GM21737 (cell line): ENCODE measurements at regions not wholly inside any gene's neighbourhood (a gene's known extent, or its start where the extent isn't known, plus 50 kb on each side); places are given as distances from the start of the nearest gene placed in this dataset.
"Not testable (repeated sequence)": the region's sequence is repeated elsewhere in the genome, so short reads cannot be mapped to it uniquely, and the experiment has no call there.

Experiments
- ATAC-seq: cut with Tn5 transposase; IDR thresholded peaks from one replicate; pipeline ENCODE4 v1.9.1; 2021; ENCODE audit warnings: mild to moderate bottlenecking, moderate library complexity; ENCODE audit not compliant: unreplicated experiment

DNA sequence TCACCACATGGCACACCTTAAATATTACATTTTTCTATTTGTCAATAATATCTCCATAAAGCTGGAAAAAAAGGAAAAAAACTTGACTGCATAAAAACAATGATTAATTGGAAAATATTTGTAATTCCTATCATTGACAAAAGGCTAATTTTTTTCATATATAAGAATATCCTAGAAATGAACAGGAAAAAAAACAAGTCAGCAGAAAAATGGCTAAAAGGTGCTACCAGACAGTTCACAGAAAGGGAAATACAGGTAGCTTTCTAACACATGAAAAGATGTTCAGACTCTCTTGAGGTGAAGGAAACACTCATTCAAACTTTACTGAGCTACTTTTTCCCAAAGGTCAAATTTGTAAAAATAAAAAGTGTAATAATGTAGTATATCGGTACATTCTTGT is 104.1 kb upstream of the SCAF8 start:
- no peak for ATAC-seq

DNA sequence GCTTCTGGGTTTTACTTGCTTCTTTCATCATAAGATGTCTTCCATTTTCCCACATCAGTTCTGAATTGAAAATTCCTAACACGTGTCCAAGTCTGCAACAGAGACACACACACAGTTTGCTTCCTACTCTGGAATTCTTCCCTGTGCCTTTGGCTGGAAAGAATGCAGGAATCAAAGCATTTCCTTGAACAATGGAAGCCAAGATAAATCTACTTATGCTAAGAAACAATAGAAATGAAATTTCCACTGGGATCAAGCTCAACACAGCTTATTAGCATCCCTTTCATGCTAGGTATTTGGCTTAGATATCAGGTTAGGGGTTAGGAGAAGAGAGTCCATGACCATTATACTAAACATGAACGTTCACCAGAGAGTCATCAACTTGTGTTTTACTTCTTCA is 101.1 kb upstream of the SCAF8 start:
- no peak for ATAC-seq

DNA sequence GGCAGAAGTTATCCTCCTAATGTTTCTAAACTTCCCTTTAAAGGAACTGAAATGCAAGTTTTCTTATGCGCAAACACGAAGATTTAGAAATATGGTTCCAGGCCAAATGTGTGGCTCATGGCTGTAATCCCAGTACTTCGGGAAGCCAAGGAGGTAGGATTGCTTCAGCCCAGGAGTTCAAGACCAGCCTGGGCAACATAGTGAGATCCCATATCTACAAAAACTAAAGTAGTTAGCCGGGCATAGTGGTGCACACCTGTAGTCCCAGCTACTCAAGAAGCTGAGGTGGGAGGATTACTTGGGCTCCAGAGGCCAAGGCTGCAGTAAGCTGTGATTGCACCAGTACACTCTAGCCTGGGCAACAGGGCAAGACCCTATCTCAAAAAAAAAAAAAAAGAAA is 95.8 kb upstream of the SCAF8 start:
- no peak for ATAC-seq

DNA sequence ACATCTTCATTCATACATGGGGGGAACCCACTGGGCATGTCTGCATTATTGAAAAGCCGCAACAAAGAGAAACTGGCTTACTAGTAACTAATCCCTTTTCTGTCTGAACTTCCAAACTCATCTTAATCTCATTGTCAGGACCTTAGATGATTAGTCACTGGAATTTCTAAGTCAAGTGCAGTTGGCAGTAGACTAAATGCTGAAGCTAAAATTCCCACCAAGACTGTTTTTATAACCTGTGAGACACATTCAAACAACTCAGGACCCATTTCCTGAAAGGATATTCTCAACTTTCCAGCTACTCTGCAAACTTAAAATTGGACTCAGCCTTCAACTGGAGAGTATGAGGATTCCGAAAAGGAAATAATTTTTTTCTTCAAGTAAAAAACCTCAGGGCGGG is 94.8 kb upstream of the SCAF8 start:
- no peak for ATAC-seq

- ATAC-seq = not testable (repeated sequence)
Observed at GRCh38 chr6:154639196-154639595, 94.0 kb upstream of the SCAF8 start.

DNA sequence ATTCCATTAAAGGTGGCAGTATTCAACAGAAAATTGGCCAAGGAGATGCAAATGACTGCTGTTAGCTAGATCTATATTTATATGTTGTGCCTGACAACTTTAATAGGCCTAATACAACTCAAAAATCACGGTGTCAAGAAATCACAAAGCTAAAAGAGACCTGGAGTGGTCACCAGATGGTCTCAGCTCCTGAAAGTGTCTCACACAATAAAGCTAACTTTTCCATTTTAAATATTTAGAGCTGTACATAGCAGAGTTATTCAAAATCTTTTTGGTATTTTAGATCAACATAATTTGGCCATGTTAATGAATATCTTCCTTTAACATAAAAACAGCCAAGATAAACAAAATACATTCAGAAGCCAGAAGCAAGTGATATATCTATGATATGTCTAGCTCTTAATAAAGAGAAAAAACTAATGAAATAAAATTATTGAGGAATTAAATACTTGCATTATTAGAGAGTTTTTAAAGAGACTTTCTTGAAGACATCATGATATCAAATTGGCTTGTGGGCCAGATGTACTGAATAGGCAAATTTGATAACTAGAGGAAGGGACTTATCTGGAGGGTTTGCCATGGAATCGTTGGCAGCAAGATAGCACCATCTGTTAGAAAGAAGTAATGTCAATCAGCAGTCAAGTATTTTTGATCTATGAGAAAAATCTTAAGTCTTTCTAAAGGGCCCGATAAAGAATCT is 84.9 kb upstream of the SCAF8 start:
- ATAC-seq = no peak

- ATAC-seq = no peak
Observed at GRCh38 chr6:154648888-154649205, 84.4 kb upstream of the SCAF8 start.

DNA sequence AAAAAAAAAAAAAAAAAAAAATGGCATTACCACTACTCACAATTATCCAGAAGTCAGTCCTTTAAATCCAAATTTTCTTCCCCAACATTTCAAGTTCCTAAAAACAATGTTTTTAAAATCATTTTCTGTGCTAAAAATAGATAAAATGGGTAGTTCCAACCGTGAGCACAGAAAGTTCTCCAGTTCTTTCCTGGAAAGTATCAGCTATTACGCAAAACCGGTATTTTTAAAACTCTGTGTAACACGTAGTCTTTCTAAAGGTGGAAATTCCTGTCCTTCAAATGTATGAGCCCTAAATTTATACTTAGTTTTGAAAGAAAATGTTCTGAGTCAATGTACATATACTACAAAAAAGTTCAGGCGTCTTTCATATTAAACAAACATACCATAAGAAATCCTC is 83.5 kb upstream of the SCAF8 start:
- ATAC-seq = no peak

DNA sequence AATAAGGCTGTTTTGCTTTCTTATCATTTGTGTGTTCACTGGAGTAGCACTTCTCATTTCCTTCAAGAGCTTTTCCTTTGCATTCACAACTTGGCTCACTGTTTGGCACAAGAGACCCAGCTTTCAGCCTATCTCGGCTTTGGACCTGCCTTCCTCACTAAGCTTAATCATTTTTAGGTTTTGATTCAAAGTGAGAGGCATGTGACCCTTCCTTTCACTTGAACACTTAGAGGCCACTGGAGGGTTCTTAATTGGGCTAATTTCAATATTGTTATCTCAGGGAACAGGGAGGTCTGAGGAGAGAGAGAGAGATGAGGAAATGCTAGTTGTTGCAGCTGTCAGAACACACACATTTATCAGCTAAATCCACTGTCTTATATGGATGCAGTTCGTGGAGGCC is 82.9 kb upstream of the SCAF8 start:
- no peak for ATAC-seq

- ATAC-seq = no peak
Observed at GRCh38 chr6:154651656-154652055, 81.6 kb upstream of the SCAF8 start.

DNA sequence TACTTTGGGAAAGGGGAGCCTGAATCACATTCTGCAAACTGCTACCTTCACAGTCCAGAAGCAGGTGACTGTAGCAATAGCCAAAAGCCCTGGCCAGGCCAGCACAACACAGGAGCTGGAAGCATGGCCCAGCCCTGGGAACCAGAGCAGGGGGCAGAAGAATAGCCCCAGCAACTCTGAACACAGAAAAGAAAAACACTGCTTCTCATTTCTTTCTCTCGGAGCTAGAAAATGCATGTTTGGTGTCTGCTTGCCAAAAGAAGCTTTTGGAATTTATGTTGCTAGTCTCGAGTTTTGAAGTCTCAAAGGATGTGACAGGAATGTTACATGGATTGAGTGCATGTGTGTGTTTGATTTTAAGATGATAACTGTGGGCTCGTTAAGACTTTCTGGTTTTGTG is 79.8 kb upstream of the SCAF8 start:
- ATAC-seq = no peak

- no peak for ATAC-seq
Observed at GRCh38 chr6:154653853-154654252, 79.4 kb upstream of the SCAF8 start.

DNA sequence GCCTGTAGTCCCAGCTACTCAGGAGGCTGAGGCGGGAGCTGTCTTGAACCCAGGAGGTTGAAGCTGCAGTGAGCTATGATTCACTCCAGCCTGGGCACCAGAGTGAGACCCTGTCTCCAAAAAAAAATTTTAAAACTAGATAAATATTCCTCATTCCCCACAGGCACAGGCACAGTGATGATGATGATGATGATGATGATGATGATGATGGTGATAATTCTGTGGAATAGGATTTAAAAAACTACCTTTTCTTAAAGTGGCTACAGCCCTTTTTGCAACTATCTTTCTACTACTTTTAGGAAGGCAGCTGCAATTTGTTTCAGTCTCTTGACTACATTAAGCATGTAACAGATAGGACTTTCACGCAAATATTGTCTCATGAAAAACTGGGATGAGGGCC is 76.6 kb upstream of the SCAF8 start:
- ATAC-seq = no peak

DNA sequence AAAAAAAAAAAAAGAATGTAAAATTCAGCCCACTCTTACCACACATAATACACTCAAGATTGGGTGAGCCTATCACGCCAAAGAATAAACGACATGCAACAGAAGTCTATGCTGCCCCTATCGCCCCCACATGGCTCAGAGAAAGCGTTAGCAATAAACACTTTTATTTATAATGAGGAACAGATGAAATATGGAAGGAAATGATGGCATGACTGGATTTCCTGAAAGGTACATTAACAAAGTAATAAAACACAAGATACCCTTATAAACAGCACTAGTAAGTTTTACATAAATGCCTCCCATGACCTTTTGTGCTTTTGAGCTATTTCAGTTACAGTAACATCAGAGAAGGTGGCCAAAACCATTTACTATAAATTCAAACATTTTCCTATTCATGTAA is 71.4 kb upstream of the SCAF8 start:
- ATAC-seq = no peak

- no peak for ATAC-seq
Observed at GRCh38 chr6:154664287-154664686, 68.9 kb upstream of the SCAF8 start.

DNA sequence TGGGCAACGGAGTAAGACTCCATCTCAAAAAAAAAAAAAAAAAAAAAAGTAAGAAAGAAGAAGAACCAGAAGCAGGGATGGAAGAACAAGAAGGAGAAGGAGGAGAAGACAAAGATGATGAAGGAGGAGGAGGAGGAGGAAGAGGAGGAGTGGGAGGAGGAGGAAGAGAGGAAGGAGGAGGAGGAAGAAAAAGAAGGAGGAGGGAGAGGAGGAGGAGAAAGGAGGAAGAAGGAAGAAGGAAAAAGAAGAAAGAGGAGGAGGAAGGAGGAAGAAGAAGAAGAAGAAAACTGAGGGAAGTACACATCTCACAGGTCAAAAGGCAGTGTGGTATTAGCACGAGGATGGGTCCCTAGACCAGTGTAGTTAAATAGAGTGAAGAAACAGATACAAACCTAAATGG is 65.1 kb upstream of the SCAF8 start:
- no peak for ATAC-seq

DNA sequence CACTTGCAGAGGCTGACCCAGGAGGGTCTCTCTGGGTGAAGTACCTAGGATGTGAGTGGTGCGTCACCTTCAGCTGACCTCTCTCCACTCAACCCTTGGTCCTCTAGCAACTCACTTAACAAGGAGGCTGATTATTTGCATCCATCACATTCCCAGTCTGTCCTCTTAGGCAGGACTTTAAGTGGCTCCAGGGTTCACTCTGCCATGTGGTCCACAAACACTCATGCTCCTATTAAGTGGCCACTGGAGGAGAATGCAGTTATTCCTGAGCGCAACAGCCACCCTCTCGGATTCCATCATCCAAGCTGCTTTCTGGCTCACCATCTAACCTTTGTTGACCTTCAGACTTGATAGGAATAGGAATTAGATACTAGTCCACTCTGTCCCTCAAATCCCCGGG is 61.1 kb upstream of the SCAF8 start:
- no peak for ATAC-seq

DNA sequence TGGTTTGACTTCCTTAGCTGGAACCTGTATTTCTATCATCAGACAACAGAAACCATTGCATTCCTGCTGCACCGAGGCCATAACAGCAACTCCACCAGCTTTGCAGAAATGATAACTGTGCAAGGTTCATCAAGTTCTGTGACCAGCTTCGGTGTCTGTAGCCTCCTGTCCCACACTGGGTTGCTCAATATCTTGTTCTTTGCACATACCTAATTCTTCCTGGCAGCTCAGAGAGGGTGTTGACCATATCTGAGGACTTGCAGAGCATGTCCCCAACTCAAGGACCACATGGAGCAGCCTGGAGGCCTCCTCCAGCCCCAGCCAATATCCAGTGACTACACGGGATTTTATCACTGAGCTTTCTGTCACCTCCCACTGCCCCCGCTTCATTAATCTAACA is 59.3 kb upstream of the SCAF8 start:
- no peak for ATAC-seq

- peak; percentile 99 for ATAC-seq
Observed at GRCh38 chr6:154675602-154676088, 57.6 kb upstream of the SCAF8 start.

DNA sequence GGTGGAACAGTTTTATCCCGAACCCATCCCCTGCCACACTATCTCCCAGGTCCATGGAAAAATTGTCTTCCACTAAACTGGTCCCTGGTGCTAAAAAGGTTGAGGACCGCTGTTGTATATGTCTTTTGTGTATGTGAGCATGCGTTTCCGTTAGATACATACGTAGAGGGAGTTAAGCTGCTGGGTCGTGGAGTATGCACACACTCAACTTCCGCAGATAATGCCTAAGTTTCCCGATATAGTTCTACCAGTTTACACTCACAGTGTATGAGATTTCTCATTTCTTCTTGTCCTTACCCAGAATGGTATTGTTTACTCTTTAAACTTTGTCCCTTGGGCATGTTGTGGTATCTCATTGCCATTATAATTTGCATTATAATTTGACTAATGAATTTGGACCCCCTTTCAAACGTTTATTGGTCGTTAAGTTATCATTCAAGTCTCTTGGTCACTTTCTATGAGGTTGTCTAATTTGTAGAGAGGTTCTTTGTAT is 50.5 kb upstream of the SCAF8 start:
- no peak for ATAC-seq
